GM23338 (cell line): ENCODE measurements at regions not wholly inside any gene's neighbourhood (a gene's known extent, or its start where the extent isn't known, plus 50 kb on each side); places are given as distances from the start of the nearest gene placed in this dataset.

Experiments
- ATAC-seq: fragments of 200-7000 bp; cut with Tn5 transposase; 3 replicates; pipeline ENCODE4 v1.9.1; 2020
- DNase-seq: peaks from one replicate; pipeline ENCODE4 v3.0.0-alpha.2; 2015; ENCODE audit warnings: low spot score
- H2AFZ ChIP-seq: fragments of 200-600 bp; sonication (generic); 2 replicates; pipeline ENCODE4 v1.8.0; 2016; ENCODE audit warnings: antibody characterized with exemption, mild to moderate bottlenecking, moderate library complexity
- H3F3A ChIP-seq: fragments of 200-600 bp; sonication (generic); replicated peaks from 2 replicates; pipeline ENCODE4 v1.8.0; 2017; ENCODE audit warnings: antibody characterized with exemption, mixed run types, low read depth
- H3K27ac ChIP-seq: fragments of 200-600 bp; sonication (generic); 2 replicates; pipeline ENCODE4 v1.6.1; 2016; ENCODE audit warnings: low read depth
- H3K27me3 ChIP-seq: fragments of 200-600 bp; sonication (generic); 2 replicates; pipeline ENCODE4 v1.8.0; 2016; ENCODE audit warnings: mild to moderate bottlenecking, mixed run types, moderate library complexity; ENCODE audit not compliant: insufficient read depth
- H3K36me3 ChIP-seq: fragments of 200-600 bp; sonication (generic); 2 replicates; pipeline ENCODE4 v1.8.0; 2016; ENCODE audit warnings: mild to moderate bottlenecking; ENCODE audit not compliant: insufficient read depth
- H3K4me1 ChIP-seq: fragments of 200-600 bp; sonication (generic); 2 replicates; pipeline ENCODE4 v1.8.0; 2016; ENCODE audit warnings: mild to moderate bottlenecking, moderate library complexity; ENCODE audit not compliant: insufficient read depth
- H3K4me2 ChIP-seq: fragments of 200-600 bp; sonication (generic); 2 replicates; pipeline ENCODE4 v1.7.1; 2017; ENCODE audit warnings: mixed run types
- H3K4me3 ChIP-seq: fragments of 200-600 bp; sonication (generic); 2 replicates; pipeline ENCODE4 v1.6.1; 2016; ENCODE audit warnings: mixed run types
- H3K79me2 ChIP-seq: fragments of 200-600 bp; sonication (generic); replicated peaks from 2 replicates; pipeline ENCODE4 v1.8.0; 2017; ENCODE audit warnings: mild to moderate bottlenecking; ENCODE audit not compliant: insufficient read depth
- H3K9me2 ChIP-seq: fragments of 200-600 bp; sonication (generic); 2 replicates; pipeline ENCODE4 v1.8.0; 2017; ENCODE audit not compliant: insufficient read depth
- H4K20me1 ChIP-seq: fragments of 200-600 bp; sonication (generic); replicated peaks from 2 replicates; pipeline ENCODE4 v1.8.0; 2017; ENCODE audit warnings: mild to moderate bottlenecking; ENCODE audit not compliant: insufficient read depth
- H3K27ac Mint-ChIP-seq: 2 replicates; pipeline ENCODE4 v1.8.0; 2020; ENCODE audit warnings: inconsistent platforms, mild to moderate bottlenecking, moderate library complexity, mixed read lengths
- H3K27me3 Mint-ChIP-seq: 3 replicates; pipeline ENCODE4 v1.8.0; 2022; ENCODE audit warnings: low read depth, mild to moderate bottlenecking, moderate library complexity, mixed read lengths, inconsistent platforms; ENCODE audit not compliant: insufficient read depth, poor library complexity
- H3K36me3 Mint-ChIP-seq: 3 replicates; pipeline ENCODE4 v1.8.0; 2021; ENCODE audit warnings: low read depth, mild to moderate bottlenecking, inconsistent platforms, moderate library complexity, mixed read lengths
- H3K4me1 Mint-ChIP-seq: 3 replicates; pipeline ENCODE4 v1.8.0; 2020; ENCODE audit warnings: mild to moderate bottlenecking, inconsistent platforms, mixed read lengths
- H3K4me3 Mint-ChIP-seq: 3 replicates; pipeline ENCODE4 v1.8.0; 2021; ENCODE audit warnings: moderate library complexity, mild to moderate bottlenecking, inconsistent platforms, mixed read lengths
- H3K9me3 Mint-ChIP-seq: 3 replicates; pipeline ENCODE4 v1.8.0; 2020; ENCODE audit warnings: moderate library complexity, mild to moderate bottlenecking, inconsistent platforms, mixed read lengths
- JUNB ChIP-seq: IDR thresholded peaks from one replicate; pipeline ENCODE4 v1.6.1; 2016; ENCODE audit warnings: antibody characterized with exemption; ENCODE audit not compliant: unreplicated experiment
- NANOG ChIP-seq: IDR thresholded peaks from 2 replicates; pipeline ENCODE4 v1.6.1; 2016; ENCODE audit warnings: antibody characterized with exemption, borderline replicate concordance
- ZNF331 ChIP-seq: fragments of 250-450 bp; sonication (Bioruptor Pico); IDR thresholded peaks from 2 replicates; pipeline ENCODE4 v1.5.0; 2020; ENCODE audit warnings: low read depth, mild to moderate bottlenecking, moderate library complexity
- TF ChIP-seq, protein P1 (sequence below): fragments of 250-450 bp; sonication (Bioruptor Pico); IDR thresholded peaks from 2 replicates; pipeline ENCODE4 v1.5.0; 2020; ENCODE audit warnings: mild to moderate bottlenecking, moderate library complexity
- TF ChIP-seq, protein P2 (sequence below): IDR thresholded peaks from 2 replicates; pipeline ENCODE4 v1.6.1; 2016; ENCODE audit warnings: antibody characterized with exemption
- TF ChIP-seq, protein P3 (sequence below), 2 experiments: fragments of 200-600 bp in 1 of 2; sonication (generic) in 1 of 2; conservative IDR thresholded peaks; 2 replicates each; pipeline versions ENCODE4 v1.5.1 to v1.6.1; 2016 to 2017; ENCODE audit warnings: antibody characterized with exemption in 2 of 2, low read depth in 2 of 2, mild to moderate bottlenecking in 2 of 2, moderate library complexity in 1 of 2

DNA sequence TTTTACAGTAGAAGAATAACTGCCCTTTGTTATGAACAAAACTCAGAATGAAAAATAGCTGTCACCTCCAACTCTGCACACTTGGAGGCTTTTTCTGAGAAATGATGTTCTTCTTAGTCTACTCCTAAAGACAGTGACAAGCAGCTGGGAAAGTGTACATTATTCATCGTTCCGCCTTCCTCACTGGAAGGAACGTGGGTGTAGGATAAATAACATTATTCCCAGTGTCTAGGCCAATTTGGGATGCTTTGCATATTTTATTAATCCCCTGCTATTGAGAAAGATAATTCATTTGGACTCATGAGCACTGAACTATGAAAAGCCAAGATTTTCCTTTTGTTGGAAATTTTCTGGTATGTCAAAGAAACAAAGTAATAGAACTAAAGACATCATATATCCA lies 87.8 kb downstream of the VCX2 start:
- DNase-seq: no peak
- H3K79me2 ChIP-seq: no peaks in the 10 kb centered on the region

More for the DNA sequence above, 87.8 kb downstream of the VCX2 start:
- Histone ChIP-seq H3K4me1 (peaks cover 19% of the 10 kb centered on the region), H3K27ac (no peak overlapping the region), H3K27me3 (no peaks in the 10 kb centered on the region), H3K36me3 (no peaks in the 10 kb centered on the region), H3K4me2 (0 out of 2 replicates have a peak overlapping the region, but pooled peaks have one; percentile 51), H3F3A (no peaks in the 10 kb centered on the region), H4K20me1 (no peaks in the 10 kb centered on the region), H3K9me2 (no peaks in the 10 kb centered on the region), H2AFZ (no peak overlapping the region), H3K4me3 (no peak overlapping the region)
- Mint-ChIP-seq H3K27me3 (no peaks in the 10 kb centered on the region), H3K9me3 (no peaks in the 10 kb centered on the region; the same call in 2 of the 3 replicates), H3K4me3 (no peak overlapping the region), H3K27ac (no peak overlapping the region), H3K4me1 (peaks cover 39% of the 10 kb centered on the region), H3K36me3 (no peaks in the 10 kb centered on the region)
- no peak for ATAC-seq
- TF ChIP-seq, protein P1, sequence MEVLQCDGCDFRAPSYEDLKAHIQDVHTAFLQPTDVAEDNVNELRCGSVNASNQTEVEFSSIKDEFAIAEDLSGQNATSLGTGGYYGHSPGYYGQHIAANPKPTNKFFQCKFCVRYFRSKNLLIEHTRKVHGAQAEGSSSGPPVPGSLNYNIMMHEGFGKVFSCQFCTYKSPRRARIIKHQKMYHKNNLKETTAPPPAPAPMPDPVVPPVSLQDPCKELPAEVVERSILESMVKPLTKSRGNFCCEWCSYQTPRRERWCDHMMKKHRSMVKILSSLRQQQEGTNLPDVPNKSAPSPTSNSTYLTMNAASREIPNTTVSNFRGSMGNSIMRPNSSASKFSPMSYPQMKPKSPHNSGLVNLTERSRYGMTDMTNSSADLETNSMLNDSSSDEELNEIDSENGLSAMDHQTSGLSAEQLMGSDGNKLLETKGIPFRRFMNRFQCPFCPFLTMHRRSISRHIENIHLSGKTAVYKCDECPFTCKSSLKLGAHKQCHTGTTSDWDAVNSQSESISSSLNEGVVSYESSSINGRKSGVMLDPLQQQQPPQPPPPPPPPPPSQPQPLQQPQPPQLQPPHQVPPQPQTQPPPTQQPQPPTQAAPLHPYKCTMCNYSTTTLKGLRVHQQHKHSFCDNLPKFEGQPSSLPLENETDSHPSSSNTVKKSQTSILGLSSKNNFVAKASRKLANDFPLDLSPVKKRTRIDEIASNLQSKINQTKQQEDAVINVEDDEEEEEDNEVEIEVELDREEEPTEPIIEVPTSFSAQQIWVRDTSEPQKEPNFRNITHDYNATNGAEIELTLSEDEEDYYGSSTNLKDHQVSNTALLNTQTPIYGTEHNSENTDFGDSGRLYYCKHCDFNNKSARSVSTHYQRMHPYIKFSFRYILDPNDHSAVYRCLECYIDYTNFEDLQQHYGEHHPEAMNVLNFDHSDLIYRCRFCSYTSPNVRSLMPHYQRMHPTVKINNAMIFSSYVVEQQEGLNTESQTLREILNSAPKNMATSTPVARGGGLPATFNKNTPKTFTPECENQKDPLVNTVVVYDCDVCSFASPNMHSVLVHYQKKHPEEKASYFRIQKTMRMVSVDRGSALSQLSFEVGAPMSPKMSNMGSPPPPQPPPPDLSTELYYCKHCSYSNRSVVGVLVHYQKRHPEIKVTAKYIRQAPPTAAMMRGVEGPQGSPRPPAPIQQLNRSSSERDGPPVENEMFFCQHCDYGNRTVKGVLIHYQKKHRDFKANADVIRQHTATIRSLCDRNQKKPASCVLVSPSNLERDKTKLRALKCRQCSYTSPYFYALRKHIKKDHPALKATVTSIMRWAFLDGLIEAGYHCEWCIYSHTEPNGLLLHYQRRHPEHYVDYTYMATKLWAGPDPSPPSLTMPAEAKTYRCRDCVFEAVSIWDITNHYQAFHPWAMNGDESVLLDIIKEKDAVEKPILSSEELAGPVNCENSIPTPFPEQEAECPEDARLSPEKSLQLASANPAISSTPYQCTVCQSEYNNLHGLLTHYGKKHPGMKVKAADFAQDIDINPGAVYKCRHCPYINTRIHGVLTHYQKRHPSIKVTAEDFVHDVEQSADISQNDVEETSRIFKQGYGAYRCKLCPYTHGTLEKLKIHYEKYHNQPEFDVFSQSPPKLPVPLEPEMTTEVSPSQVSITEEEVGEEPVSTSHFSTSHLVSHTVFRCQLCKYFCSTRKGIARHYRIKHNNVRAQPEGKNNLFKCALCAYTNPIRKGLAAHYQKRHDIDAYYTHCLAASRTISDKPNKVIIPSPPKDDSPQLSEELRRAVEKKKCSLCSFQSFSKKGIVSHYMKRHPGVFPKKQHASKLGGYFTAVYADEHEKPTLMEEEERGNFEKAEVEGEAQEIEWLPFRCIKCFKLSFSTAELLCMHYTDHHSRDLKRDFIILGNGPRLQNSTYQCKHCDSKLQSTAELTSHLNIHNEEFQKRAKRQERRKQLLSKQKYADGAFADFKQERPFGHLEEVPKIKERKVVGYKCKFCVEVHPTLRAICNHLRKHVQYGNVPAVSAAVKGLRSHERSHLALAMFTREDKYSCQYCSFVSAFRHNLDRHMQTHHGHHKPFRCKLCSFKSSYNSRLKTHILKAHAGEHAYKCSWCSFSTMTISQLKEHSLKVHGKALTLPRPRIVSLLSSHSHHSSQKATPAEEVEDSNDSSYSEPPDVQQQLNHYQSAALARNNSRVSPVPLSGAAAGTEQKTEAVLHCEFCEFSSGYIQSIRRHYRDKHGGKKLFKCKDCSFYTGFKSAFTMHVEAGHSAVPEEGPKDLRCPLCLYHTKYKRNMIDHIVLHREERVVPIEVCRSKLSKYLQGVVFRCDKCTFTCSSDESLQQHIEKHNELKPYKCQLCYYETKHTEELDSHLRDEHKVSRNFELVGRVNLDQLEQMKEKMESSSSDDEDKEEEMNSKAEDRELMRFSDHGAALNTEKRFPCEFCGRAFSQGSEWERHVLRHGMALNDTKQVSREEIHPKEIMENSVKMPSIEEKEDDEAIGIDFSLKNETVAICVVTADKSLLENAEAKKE: no peak
- TF ChIP-seq, protein P2, sequence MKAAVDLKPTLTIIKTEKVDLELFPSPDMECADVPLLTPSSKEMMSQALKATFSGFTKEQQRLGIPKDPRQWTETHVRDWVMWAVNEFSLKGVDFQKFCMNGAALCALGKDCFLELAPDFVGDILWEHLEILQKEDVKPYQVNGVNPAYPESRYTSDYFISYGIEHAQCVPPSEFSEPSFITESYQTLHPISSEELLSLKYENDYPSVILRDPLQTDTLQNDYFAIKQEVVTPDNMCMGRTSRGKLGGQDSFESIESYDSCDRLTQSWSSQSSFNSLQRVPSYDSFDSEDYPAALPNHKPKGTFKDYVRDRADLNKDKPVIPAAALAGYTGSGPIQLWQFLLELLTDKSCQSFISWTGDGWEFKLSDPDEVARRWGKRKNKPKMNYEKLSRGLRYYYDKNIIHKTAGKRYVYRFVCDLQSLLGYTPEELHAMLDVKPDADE: no peak
- TF ChIP-seq, protein P3, sequence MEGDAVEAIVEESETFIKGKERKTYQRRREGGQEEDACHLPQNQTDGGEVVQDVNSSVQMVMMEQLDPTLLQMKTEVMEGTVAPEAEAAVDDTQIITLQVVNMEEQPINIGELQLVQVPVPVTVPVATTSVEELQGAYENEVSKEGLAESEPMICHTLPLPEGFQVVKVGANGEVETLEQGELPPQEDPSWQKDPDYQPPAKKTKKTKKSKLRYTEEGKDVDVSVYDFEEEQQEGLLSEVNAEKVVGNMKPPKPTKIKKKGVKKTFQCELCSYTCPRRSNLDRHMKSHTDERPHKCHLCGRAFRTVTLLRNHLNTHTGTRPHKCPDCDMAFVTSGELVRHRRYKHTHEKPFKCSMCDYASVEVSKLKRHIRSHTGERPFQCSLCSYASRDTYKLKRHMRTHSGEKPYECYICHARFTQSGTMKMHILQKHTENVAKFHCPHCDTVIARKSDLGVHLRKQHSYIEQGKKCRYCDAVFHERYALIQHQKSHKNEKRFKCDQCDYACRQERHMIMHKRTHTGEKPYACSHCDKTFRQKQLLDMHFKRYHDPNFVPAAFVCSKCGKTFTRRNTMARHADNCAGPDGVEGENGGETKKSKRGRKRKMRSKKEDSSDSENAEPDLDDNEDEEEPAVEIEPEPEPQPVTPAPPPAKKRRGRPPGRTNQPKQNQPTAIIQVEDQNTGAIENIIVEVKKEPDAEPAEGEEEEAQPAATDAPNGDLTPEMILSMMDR (conservative IDR thresholded peaks at IDR 0.05; ENCODE audit: low read depth in 2 of 2): no peak
- no peak for TF ChIP-seq ZNF331 (CRISPR knock-in tag)
- TF ChIP-seq JUNB: no peak
- TF ChIP-seq NANOG: no peak
